ENCODE measurements at regions not wholly inside any gene's neighbourhood (a gene's known extent, or its start where the extent isn't known, plus 50 kb on each side); places are given as distances from the start of the nearest gene placed in this dataset.

DNA sequence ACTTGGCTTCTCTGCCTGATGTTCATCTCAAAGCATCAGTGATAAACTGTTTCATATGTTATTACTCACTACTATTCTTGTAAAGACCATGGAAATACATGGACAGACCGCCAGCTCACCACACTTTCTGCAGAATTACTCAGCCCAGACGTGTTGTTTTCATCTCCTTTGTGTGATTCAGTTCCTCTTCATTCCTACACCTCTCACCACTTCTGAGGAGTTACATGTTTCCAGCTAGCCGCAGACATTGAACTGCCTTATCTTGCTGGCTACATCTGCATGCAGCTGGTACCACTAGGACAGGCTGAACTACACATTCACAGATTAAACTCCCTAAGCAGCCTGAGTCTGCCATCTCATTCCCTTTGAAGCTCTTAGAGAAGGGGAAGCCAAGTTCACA, 443.2 kb upstream of the FGF16 start:
- TF ChIP-seq POLR2A (IDR thresholded peaks at IDR 0.05; ENCODE audit: borderline replicate concordance, extremely low read depth, insufficient read depth, insufficient read length) (no peak), EGR1 (IDR thresholded peaks at IDR 0.05; ENCODE audit: low read depth) (no peak), CBX3 (IDR thresholded peaks at IDR 0.05; ENCODE audit: low read depth) (no peak), CEBPB (IDR thresholded peaks at IDR 0.05; ENCODE audit: low read depth) (no peak)
- TF ChIP-seq, protein P1, sequence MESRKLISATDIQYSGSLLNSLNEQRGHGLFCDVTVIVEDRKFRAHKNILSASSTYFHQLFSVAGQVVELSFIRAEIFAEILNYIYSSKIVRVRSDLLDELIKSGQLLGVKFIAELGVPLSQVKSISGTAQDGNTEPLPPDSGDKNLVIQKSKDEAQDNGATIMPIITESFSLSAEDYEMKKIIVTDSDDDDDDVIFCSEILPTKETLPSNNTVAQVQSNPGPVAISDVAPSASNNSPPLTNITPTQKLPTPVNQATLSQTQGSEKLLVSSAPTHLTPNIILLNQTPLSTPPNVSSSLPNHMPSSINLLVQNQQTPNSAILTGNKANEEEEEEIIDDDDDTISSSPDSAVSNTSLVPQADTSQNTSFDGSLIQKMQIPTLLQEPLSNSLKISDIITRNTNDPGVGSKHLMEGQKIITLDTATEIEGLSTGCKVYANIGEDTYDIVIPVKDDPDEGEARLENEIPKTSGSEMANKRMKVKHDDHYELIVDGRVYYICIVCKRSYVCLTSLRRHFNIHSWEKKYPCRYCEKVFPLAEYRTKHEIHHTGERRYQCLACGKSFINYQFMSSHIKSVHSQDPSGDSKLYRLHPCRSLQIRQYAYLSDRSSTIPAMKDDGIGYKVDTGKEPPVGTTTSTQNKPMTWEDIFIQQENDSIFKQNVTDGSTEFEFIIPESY (IDR thresholded peaks at IDR 0.05; ENCODE audit: extremely low read depth, insufficient replicate concordance, low read length): no peak
- TF ChIP-seq, protein P2, sequence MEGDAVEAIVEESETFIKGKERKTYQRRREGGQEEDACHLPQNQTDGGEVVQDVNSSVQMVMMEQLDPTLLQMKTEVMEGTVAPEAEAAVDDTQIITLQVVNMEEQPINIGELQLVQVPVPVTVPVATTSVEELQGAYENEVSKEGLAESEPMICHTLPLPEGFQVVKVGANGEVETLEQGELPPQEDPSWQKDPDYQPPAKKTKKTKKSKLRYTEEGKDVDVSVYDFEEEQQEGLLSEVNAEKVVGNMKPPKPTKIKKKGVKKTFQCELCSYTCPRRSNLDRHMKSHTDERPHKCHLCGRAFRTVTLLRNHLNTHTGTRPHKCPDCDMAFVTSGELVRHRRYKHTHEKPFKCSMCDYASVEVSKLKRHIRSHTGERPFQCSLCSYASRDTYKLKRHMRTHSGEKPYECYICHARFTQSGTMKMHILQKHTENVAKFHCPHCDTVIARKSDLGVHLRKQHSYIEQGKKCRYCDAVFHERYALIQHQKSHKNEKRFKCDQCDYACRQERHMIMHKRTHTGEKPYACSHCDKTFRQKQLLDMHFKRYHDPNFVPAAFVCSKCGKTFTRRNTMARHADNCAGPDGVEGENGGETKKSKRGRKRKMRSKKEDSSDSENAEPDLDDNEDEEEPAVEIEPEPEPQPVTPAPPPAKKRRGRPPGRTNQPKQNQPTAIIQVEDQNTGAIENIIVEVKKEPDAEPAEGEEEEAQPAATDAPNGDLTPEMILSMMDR (IDR thresholded peaks at IDR 0.05 in 2 of 3, conservative IDR thresholded peaks at IDR 0.05 in 1 of 3; ENCODE audit: borderline replicate concordance in 1 of 3, insufficient read depth in 1 of 3, low read depth in 2 of 3, low read length in 2 of 3): no peak
- TF ChIP-seq, protein P3, sequence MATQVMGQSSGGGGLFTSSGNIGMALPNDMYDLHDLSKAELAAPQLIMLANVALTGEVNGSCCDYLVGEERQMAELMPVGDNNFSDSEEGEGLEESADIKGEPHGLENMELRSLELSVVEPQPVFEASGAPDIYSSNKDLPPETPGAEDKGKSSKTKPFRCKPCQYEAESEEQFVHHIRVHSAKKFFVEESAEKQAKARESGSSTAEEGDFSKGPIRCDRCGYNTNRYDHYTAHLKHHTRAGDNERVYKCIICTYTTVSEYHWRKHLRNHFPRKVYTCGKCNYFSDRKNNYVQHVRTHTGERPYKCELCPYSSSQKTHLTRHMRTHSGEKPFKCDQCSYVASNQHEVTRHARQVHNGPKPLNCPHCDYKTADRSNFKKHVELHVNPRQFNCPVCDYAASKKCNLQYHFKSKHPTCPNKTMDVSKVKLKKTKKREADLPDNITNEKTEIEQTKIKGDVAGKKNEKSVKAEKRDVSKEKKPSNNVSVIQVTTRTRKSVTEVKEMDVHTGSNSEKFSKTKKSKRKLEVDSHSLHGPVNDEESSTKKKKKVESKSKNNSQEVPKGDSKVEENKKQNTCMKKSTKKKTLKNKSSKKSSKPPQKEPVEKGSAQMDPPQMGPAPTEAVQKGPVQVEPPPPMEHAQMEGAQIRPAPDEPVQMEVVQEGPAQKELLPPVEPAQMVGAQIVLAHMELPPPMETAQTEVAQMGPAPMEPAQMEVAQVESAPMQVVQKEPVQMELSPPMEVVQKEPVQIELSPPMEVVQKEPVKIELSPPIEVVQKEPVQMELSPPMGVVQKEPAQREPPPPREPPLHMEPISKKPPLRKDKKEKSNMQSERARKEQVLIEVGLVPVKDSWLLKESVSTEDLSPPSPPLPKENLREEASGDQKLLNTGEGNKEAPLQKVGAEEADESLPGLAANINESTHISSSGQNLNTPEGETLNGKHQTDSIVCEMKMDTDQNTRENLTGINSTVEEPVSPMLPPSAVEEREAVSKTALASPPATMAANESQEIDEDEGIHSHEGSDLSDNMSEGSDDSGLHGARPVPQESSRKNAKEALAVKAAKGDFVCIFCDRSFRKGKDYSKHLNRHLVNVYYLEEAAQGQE (IDR thresholded peaks at IDR 0.05; ENCODE audit: low read depth): no peak
- TF ChIP-seq, protein P4, sequence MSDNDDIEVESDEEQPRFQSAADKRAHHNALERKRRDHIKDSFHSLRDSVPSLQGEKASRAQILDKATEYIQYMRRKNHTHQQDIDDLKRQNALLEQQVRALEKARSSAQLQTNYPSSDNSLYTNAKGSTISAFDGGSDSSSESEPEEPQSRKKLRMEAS (IDR thresholded peaks at IDR 0.05): no peak
